NCI-H510A (cell line): ENCODE measurements at regions not wholly inside any gene's neighbourhood (a gene's known extent, or its start where the extent isn't known, plus 50 kb on each side); places are given as distances from the start of the nearest gene placed in this dataset.

Experiments used
- DNase-seq: peaks from one replicate; lab custom pipeline; 2025; lab: John Stamatoyannopoulos, UW

GRCh38 chr10:15462253-15462897, 91.3 kb upstream of the FAM171A1 start:
- DNase-seq, result no peak

DNA sequence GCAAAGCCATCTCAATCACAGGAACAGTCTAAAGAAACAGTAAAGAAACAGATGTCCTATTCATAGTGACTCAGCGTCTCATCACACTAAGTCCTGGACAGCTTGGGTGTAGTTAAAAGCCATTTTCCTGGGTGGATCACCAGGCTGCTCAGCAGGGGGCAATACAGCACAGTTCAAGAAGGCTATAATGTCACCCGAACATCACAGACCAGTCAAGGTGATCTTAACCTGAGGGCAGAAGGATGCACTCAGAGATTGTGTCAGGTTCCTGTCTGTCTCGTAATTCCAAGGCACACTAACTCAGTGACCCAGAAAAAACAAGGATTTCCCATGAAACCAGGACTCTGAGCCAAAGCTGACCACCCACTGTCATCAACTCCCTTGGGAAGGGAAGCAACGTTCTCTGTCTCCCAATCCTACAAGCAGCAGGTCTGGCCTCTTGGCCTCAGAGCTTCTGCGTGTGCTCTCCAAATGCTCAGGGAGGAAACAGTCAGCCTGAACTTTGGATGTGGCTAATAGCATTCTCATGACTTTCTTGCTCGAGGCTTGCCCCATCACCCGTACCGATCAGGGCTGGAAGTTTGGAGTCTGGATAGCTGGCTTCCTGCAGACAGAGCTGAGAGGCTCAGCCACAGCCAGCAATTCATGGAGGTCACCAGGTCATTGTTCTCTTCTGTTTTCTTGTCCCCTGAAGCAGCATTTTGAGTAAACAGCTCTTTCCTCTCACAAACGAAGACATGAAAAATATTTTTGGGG, 90.4 kb upstream of the FAM171A1 start:
- no peak for DNase-seq

DNA sequence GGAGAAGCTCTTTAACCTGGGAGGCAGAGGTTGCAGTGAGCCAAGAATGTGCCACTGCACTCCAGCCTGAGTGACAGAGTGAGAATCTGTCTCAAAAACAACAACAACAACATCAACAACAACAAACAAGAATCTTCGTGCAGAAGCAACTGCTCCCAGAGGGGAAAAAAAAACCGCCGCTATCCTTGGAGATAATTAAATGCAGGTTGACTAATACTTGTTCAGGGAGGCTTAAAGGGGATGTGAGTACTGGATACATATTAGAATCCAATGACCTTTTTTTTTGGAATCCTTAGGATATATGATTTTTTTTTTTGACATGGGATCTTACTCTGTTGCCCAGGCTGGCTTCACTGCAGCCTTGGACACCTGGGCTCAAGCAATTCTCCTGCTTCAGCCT, 89.6 kb upstream of the FAM171A1 start:
- DNase-seq, result no peak

DNA sequence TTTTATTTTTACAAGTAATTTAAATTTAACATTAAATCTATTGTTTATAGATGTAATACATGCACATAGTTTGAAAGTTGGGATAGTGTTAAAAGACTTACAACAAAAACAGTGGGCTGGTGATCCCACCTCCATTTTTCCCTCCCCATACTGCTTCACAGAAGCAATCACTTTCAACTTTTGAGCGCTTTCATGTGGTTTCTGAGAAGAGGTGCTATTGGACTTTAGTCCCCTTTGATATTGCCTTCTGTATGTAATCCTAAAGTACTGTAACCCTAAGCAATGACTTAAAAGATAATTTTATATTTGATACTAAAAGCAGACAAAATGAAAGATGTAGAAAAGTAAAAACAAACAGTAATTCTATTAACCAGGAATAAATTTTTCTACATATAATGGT, 88.1 kb upstream of the FAM171A1 start:
- DNase-seq, result no peak

GRCh38 chr10:15457382-15457781, 86.3 kb upstream of the FAM171A1 start:
- DNase-seq, result no peak

GRCh38 chr10:15455456-15455855, 84.4 kb upstream of the FAM171A1 start:
- no peak for DNase-seq

- no peak for DNase-seq
These were observed 82.8 kb upstream of the FAM171A1 start for GRCh38 chr10:15453926-15454325.

- DNase-seq, result no peak
These were observed 82.4 kb upstream of the FAM171A1 start for GRCh38 chr10:15453457-15453856.

- DNase-seq, result no peak
These were observed 81.5 kb upstream of the FAM171A1 start for GRCh38 chr10:15452545-15452944.

DNA sequence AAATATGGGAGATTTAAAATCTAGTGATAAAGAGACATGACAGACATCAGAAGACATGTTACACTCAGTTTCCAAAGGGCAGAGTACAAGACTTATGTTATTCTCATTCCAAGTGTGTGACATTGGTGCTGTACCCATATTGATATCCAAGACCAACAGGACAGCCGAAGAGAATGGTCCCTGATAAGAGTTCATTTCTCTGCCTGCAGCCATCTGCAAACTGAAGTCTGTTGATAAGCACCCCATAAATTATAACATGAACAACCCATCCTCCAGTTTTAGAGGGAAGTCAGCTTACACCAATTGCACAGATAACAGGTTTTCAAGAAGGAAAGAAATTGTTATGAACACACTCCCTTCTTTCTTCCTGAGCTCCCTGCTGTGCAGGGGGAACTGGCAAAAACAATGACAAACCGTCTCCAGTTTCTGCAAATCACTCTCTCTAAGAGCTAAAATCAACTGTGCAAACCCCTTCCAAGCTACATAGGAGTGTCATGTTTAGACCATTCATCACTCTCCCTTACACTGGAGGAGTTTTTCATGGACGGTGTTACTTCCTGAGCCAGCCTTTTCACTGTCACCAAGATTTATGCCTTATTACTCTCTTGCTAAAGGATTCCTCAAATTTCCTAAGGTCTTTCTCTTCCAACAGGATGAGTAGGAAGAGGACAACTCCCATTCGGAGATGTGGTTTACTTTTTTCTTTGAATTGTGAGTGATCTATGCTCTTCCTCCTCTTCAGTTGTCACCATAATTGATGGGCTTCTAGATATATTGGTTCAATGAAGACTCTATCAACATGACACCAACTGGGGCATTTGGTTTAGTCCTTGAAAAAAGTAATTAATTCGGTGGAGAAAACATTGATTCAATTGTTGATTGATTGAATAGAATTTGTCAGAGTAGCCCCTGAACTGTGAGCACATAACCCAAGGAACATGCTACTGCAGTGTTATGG, 80.3 kb upstream of the FAM171A1 start:
- no peak for DNase-seq

- DNase-seq, result no peak
These were observed 77.5 kb upstream of the FAM171A1 start for GRCh38 chr10:15448598-15448997.

GRCh38 chr10:15445006-15445390, 73.9 kb upstream of the FAM171A1 start:
- no peak for DNase-seq

DNA sequence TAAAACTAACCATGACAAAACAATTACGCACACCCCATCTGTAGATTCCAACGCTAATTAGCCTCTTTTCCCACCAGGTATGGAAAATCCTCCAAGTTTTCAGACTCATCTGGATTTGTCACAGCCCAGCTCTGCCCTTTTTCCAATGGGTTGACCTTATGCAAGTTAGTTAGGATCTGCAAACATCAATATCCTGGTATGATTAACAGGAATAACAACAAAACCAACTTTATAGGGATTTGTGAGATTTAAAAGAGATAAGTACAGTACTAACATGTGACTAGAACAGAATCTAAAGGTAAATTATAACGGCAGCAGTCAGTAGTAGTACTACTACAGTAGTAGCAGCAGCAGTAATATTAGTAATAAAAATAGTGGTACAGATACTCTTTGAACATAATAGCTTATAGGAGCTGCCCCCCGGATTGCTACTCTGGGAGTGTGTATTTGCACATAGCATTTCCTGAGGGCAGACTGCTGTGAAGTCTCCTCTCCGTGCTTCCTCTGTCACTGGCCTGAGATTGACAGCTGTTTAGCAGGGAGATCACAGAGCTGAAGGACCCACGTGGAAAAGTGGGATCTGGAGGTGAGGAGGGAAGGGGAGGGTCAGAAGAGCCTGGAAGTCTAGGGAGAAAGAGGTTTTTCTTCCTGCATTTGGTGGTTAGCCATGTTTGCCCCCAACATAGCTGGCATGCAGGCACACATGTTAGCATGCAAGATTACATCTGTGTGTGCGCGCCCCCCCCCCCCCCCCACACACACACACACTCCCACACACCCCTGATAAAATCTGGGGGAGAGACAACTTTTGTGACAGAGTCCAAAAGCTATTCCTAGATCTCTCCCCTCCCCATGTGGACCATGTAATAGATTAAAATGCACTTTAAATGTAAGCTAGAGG, 73.3 kb upstream of the FAM171A1 start:
- DNase-seq, result no peak

DNA sequence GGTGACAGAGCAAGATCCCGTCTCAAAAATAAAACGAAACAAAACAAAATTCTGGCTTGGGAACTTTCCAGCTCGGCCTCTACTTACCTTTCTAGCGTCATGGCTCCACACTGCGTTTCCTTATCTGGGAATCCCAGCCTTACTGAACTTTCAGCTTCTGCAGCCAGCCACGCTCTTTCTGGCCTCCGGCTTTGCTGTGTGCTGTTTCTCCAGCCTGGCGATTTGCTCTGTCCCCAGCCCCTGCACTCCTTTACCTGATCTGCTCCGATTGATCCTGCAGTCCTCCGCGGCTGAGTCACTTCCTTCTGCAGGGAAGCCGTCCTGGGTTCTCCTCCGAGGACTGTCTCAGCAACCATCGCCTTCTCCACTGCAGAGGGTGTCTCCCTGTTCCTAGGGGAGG, 71.0 kb upstream of the FAM171A1 start:
- DNase-seq, result no peak

GRCh38 chr10:15440204-15440711, 69.2 kb upstream of the FAM171A1 start:
- DNase-seq, result no peak

GRCh38 chr10:15439341-15439842, 68.3 kb upstream of the FAM171A1 start:
- no peak for DNase-seq

DNA sequence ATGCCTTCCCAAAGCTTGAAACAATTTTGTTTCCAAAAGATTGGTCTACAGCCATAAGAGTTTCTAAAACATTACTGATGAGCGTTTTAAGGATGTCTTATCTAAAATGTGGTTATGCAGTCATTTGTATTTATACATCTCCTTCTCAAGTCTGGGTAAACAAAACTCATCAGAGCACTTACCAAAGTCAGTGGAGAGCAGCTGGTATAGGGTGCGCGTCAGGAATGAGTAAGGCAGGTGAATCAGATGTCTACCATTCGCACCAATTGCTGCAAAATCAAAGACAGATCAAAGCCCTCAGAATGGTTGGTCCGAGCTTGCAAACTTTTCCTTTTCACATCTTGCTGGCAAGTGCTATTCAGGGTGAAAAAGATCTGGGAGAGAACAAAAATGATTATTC, 65.6 kb upstream of the FAM171A1 start:
- no peak for DNase-seq

DNA sequence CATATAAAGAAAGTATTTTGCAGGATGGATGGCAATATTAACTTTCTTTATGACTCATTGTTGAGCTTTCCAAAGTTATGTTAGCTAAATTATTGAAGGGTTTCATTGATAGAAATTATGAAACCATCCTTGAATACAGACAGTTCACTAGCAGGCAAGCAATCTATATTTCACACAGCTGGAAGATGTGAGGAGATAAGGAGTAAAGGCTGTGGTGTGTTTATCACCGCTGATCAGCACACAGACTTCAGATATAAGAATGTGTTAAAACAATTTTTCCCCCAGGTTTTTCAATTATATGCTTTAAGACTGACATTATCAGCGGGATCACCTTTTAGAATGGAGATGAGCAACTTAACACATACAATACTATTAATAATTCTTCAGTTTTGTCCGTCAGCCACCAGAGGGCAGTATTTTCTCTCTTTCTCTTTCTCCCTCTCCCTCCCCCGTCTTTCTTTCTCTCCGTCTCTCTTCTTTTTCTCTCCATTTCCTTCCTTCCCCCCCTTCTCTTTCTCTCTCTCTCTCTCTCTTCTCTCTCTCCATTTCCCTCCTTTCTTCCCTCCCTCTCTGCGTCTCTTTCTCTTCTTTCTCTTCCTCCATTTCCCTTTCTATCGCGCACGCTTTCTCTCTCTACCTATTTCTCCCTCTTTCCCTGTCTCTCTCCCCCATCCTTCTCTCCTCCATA, 62.9 kb upstream of the FAM171A1 start:
- peak; percentile 28 for DNase-seq

GRCh38 chr10:15432266-15432665, 61.2 kb upstream of the FAM171A1 start:
- DNase-seq, result no peak

- no peak for DNase-seq
These were observed 60.1 kb upstream of the FAM171A1 start for GRCh38 chr10:15430969-15431771.
